ENCODE measurements at regions not wholly inside any gene's neighbourhood (a gene's known extent, or its start where the extent isn't known, plus 50 kb on each side); places are given as distances from the start of the nearest gene placed in this dataset.

DNA sequence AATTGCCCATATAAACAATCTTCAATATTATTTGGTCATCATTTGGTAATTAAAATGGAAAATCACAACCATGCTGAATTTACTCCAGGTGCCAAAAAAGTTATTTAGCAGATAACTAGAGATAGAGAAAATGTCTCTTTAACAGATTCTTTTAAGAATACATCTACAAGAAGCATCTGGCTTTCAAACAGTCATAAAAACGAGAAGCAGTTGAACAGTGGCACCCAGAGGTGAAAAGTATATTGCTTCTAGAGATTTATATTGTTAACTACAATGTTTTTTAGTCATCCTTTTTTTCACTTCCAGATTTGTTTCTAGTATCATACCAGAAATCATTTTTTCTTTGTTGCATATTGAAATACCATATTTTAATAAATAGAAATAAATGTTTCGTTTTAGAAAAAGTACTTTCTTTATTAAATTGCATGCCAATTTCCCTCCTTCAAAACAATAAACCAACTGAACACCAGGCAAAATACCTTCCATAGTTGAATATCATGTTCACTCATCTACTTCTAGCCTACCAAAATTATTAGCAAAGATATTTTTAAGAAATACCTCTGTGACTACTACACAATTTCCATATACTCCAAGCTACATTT lies 65.4 kb upstream of the HNRNPA3 start:
- no peaks in the 10 kb centered on the region for H3K9me2 ChIP-seq (replicated peaks; ENCODE audit: insufficient read depth)
- no peak overlapping the region for H2AFZ ChIP-seq
- H3K4me2 ChIP-seq, result no peak overlapping the region
- TF ChIP-seq CTCF (IDR thresholded peaks at IDR 0.05; ENCODE audit: poor library complexity) (peak; percentile 71), EZH2 (IDR thresholded peaks at IDR 0.05; ENCODE audit: borderline replicate concordance) (peak; percentile 23), EZH2phosphoT487 (IDR thresholded peaks at IDR 0.05; ENCODE audit: low read depth, severe bottlenecking, unreplicated experiment) (no peak)
- H3K4me3 ChIP-seq, result no peak overlapping the region
- H4K20me1 ChIP-seq (ENCODE audit: insufficient read depth, poor library complexity, severe bottlenecking), result no peaks in the 10 kb centered on the region
- H3K27ac ChIP-seq, result no peak overlapping the region
- H3K27me3 ChIP-seq, result peaks cover 38% of the 10 kb centered on the region
- WGBS (ENCODE audit: low lambda C conversion rate, missing lambda C conversion rate), result 8% methylated on average over 2 of the region's 2 CpGs
- no peaks in the 10 kb centered on the region for H3K79me2 ChIP-seq
- H3K9me3 ChIP-seq (ENCODE audit: low read depth), result no peaks in the 10 kb centered on the region
- peak; percentile 72 for DNase-seq (ENCODE audit: low spot score)
- peaks cover 9% of the 10 kb centered on the region for H3K4me1 ChIP-seq (ENCODE audit: insufficient read depth)
- no peaks in the 10 kb centered on the region for H3K36me3 ChIP-seq (replicated peaks; ENCODE audit: insufficient read depth, low read depth)

DNA sequence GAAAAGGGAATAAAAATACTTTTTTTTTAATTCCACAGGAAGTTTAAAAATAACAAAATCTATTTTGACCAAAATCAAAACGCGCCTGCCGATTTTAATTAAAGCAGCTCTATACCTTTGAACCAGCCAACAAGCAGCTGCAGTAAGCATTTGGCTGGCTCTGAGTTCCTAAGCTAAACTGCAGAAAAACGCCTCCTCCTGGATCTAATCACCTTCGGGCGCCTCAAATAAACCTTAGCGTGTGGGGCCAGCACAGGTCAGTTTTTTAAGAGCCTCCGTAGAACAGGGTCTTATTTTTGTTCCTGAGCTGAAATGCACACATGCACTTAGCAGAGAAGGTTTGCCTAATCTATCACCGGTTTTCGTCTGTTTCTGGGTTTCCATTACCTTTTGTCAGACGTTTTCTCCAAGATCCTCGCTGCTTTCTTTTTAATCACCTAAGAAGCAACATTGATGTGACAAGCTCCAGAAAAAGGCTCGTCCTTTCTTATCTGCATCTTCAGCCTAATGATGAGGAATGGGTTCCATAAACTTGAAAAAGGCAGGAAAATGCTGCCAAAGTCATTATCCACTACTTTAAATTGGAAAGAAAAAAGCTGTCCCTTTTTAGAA lies 64.7 kb upstream of the HNRNPA3 start:
- Histone ChIP-seq H3K4me1 (ENCODE audit: insufficient read depth) (peaks cover 9% of the 10 kb centered on the region), H3K27ac (no peak overlapping the region), H3K9me3 (ENCODE audit: low read depth) (no peaks in the 10 kb centered on the region), H3K79me2 (no peaks in the 10 kb centered on the region), H3K9me2 (replicated peaks; ENCODE audit: insufficient read depth) (no peaks in the 10 kb centered on the region), H4K20me1 (ENCODE audit: insufficient read depth, poor library complexity, severe bottlenecking) (no peaks in the 10 kb centered on the region), H3K4me2 (peak overlapping the region; percentile 77), H2AFZ (peak overlapping the region; percentile 12), H3K36me3 (replicated peaks; ENCODE audit: insufficient read depth, low read depth) (no peaks in the 10 kb centered on the region), H3K27me3 (peaks cover 37% of the 10 kb centered on the region), H3K4me3 (no peak overlapping the region)
- no peak for DNase-seq (ENCODE audit: low spot score)
- TF ChIP-seq EZH2 (IDR thresholded peaks at IDR 0.05; ENCODE audit: borderline replicate concordance), result peak; percentile 33
- no peak for TF ChIP-seq CTCF (IDR thresholded peaks at IDR 0.05; ENCODE audit: poor library complexity)
- no peak for TF ChIP-seq EZH2phosphoT487 (IDR thresholded peaks at IDR 0.05; ENCODE audit: low read depth, severe bottlenecking, unreplicated experiment)
- 14% methylated on average over 13 of the region's 13 CpGs for WGBS (ENCODE audit: low lambda C conversion rate, missing lambda C conversion rate)

GRCh38 chr2:177148477-177149154 lies 64.0 kb upstream of the HNRNPA3 start:
- no peaks in the 10 kb centered on the region for H3K36me3 ChIP-seq (replicated peaks; ENCODE audit: insufficient read depth, low read depth)
- 2% methylated on average over 25 of the region's 25 CpGs for WGBS (ENCODE audit: low lambda C conversion rate, missing lambda C conversion rate)

More at GRCh38 chr2:177148477-177149154, 64.0 kb upstream of the HNRNPA3 start:
- Histone ChIP-seq H3K79me2 (no peaks in the 10 kb centered on the region), H4K20me1 (ENCODE audit: insufficient read depth, poor library complexity, severe bottlenecking) (no peaks in the 10 kb centered on the region), H3K4me3 (peak overlapping the region; percentile 6), H3K27ac (no peak overlapping the region), H3K9me2 (replicated peaks; ENCODE audit: insufficient read depth) (no peaks in the 10 kb centered on the region), H3K4me1 (ENCODE audit: insufficient read depth) (peaks cover 9% of the 10 kb centered on the region), H2AFZ (peak overlapping the region; percentile 59), H3K4me2 (peak overlapping the region; percentile 77), H3K9me3 (ENCODE audit: low read depth) (no peaks in the 10 kb centered on the region), H3K27me3 (peaks cover 35% of the 10 kb centered on the region)
- peak; percentile 90 for DNase-seq (ENCODE audit: low spot score)
- TF ChIP-seq CTCF (IDR thresholded peaks at IDR 0.05; ENCODE audit: poor library complexity) (peak; percentile 94), EZH2phosphoT487 (IDR thresholded peaks at IDR 0.05; ENCODE audit: low read depth, severe bottlenecking, unreplicated experiment) (no peak), EZH2 (IDR thresholded peaks at IDR 0.05; ENCODE audit: borderline replicate concordance) (peak; percentile 6)
